Heart left ventricle (tissue), 13 donors: ENCODE measurements at regions not wholly inside any gene's neighbourhood (a gene's known extent, or its start where the extent isn't known, plus 50 kb on each side); places are given as distances from the start of the nearest gene placed in this dataset.

Experiments
- POLR2A ChIP-seq, 2 donors: fragments of 450-650 bp; IDR thresholded peaks; one replicate each; pipeline ENCODE4 v1.6.1; 2017; ENCODE audit warnings: antibody characterized with exemption in 2 of 2, mild to moderate bottlenecking in 2 of 2, moderate library complexity in 2 of 2
- TF ChIP-seq, protein P1 (sequence below), 12 donors: fragments of 200-600 bp; sonication (generic) in 4 of 12; IDR thresholded peaks; one replicate each; pipeline versions ENCODE4 v1.5.0 to v1.8.0; 2018 to 2022; ENCODE audit warnings: antibody characterized with exemption in 12 of 12, mild to moderate bottlenecking in 5 of 12
- donor health status: ischemic (EF 13 %, LVEDD 7.1; RV severe dilation, severe dysfunction).
- donor health status: DM: no; HTN: yes; CAD: no.
- donor health status: DM: no; HTN: no; CAD: no.
- donor health status: ischemic (EF 25% LVEDD 6.9; RV normal size, moderate dysfunction).
- donor health status: ischemic (EF 25% LVEDD 5.7; RV mildly dilated, moderate dysfunction).
- donor health status: ischemic (EF 35%, LVEDD 5.7; RV mildly dilated, moderate dysfunction).
- donor health status: nonischemic (EF 11% LVEDD 7.7; RV severe dilation, severe dysfunction).
- donor health status: DM: yes; HTN: yes; CAD: no.
- donor health status: PGD.
- donor health status: ischemic (EF 29% LVEDD 5.4; RV normal size, mild dysfunction).
- donor health status: nonischemic (EF 23%, LVEDD 6.1; RV moderate dilation, normal function).

DNA sequence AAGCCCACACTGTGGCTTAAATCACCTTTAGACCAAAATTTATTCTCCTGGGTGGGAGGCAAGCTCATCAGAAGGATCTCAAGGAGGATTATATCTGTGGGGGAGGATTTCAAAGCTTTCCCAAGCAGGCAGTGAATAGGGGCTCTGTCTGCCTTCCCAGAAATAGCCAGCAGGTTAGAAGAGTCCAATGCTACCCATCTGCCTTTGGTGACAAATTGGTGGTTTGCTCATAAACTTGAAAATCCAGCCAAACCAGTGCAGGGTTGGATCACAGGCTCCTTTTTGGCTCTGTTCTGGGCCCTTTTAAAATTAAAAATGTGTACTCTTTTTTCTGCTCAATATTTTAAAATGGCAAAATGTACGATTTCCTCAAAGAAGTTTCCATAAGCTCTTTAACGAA, 118.9 kb upstream of the ZC3H11B start:
- TF ChIP-seq, protein P1, sequence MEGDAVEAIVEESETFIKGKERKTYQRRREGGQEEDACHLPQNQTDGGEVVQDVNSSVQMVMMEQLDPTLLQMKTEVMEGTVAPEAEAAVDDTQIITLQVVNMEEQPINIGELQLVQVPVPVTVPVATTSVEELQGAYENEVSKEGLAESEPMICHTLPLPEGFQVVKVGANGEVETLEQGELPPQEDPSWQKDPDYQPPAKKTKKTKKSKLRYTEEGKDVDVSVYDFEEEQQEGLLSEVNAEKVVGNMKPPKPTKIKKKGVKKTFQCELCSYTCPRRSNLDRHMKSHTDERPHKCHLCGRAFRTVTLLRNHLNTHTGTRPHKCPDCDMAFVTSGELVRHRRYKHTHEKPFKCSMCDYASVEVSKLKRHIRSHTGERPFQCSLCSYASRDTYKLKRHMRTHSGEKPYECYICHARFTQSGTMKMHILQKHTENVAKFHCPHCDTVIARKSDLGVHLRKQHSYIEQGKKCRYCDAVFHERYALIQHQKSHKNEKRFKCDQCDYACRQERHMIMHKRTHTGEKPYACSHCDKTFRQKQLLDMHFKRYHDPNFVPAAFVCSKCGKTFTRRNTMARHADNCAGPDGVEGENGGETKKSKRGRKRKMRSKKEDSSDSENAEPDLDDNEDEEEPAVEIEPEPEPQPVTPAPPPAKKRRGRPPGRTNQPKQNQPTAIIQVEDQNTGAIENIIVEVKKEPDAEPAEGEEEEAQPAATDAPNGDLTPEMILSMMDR (IDR thresholded peaks at IDR 0.05), result no peak
- TF ChIP-seq POLR2A (IDR thresholded peaks at IDR 0.05), result no peak
